GM21825 (cell line): ENCODE measurements at regions not wholly inside any gene's neighbourhood (a gene's known extent, or its start where the extent isn't known, plus 50 kb on each side); places are given as distances from the start of the nearest gene placed in this dataset.
"Not testable (repeated sequence)": the region's sequence is repeated elsewhere in the genome, so short reads cannot be mapped to it uniquely, and the experiment has no call there.

Experiments
- ATAC-seq: cut with Tn5 transposase; IDR thresholded peaks from one replicate; pipeline ENCODE4 v1.9.1; 2021; ENCODE audit warnings: mild to moderate bottlenecking, moderate library complexity; ENCODE audit not compliant: unreplicated experiment

DNA sequence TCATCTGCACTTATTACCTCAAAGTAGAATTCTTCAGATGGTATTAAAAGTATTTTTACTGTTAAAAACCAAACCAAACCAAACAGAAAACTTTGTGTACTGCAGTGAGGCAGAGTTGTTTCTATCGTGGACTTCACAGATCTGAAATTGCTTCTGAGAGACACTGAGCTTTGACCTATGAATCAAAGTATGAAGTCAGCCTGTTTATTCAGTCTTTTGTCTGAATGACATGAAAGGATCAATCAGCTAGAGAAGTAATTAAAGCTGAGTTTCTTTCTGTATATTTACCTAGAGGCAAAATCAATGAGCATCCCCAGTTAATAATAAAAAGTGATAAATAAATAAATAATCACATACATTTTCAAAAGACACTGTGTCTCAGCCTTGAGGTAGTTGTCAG is 2121.0 kb downstream of the PCDH7 start:
- no peak for ATAC-seq

DNA sequence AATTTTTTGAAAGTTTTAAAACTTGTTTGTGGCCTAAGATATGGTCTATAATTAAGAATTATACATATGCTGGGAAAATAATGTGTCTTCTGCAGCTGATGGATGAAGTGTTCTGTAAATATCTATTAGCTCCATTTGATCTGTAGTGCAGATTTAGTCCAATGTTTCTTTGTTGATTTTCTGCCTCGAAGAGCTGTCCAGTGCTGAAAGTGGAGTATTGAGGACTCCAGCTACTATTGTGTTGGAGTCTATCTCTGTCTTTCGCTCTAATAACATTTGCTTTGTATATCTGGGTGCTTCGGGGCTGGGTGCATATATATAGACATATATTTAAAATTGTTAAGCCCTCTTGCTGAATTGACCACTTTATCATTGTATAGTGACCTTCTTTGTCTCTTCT is 2127.3 kb downstream of the PCDH7 start:
- ATAC-seq, result no peak

- no peak for ATAC-seq
Measured at GRCh38 chr4:32855622-32856021, 2135.5 kb downstream of the PCDH7 start.

DNA sequence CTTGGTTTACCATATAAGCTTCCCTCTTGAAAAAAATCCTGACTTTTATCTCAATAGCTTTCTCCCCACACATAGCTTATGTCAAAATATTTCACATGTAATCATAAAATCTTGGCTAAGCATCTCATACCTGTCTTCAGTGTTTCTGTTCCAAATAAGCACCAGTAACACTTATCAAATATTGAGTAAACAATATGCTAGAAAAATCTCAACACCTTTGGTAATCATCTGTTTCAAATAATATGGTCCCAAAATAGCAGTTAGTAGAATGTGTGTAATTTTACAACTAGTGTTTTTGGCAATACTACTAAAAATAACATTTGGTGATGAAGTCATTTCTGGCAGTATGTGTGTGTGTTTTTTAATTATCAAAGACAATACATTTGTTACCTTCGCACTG is 2138.2 kb downstream of the PCDH7 start:
- no peak for ATAC-seq

DNA sequence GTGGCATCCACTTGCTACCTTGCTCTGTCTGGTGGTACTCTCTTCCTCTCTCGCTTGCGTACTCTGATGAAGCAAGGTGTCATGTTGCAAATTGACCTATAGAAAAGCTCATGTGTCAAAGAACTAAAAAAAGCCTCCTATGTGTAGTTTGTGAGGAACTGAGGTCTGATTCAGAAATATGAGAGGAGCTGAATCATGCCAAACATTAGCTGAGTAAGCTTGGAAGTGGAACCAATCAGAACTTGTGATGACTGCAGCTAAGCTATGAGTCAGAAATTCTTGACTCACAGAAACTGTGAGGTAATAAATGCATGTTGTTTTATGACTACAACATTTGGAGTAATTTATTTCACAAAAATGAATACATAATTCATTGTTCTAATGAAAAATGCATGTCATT is 2138.8 kb downstream of the PCDH7 start:
- no peak for ATAC-seq

GRCh38 chr4:32864713-32865351 is 2144.7 kb downstream of the PCDH7 start:
- no peak for ATAC-seq

- ATAC-seq, result no peak
Measured at GRCh38 chr4:32876546-32876945, 2156.4 kb downstream of the PCDH7 start.

DNA sequence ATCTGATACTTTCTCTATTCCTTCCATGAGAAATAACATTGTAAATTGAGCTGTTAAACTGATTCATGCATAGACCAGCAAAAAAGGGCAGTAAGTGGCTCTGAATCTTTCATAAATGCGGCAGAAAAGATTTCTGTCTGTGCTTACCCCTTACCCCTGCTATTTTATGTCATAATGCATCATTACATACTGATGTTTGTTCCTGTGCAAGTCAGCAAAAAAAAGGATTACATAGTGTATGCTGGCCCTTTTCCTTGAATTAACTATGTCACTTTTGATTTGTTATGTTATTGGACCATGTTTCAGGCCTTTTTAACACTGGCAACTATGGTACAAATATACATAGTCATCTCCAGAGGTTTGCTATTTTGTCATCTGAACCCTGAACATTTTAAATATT is 2159.7 kb downstream of the PCDH7 start:
- ATAC-seq, result no peak

DNA sequence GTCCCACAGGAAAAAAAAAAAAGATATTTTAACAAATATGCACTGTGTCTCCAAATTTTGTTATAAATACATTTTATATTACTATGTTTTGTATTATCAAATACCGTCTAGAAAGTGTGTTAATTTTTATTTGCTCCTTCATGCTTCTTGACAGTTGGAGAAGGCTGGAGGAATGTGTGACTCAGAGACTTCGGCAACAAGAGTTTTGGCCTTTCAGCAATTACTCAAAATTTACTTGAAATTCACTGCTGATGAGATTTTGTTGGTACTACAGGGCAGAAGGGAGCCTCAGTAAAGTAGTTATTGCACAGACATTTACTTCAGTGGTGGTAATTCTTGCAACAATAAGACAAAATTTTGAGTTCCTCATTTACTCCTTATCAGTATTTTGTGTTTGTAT is 2164.0 kb downstream of the PCDH7 start:
- no peak for ATAC-seq

GRCh38 chr4:32890398-32890797 is 2170.2 kb downstream of the PCDH7 start:
- ATAC-seq, result no peak

DNA sequence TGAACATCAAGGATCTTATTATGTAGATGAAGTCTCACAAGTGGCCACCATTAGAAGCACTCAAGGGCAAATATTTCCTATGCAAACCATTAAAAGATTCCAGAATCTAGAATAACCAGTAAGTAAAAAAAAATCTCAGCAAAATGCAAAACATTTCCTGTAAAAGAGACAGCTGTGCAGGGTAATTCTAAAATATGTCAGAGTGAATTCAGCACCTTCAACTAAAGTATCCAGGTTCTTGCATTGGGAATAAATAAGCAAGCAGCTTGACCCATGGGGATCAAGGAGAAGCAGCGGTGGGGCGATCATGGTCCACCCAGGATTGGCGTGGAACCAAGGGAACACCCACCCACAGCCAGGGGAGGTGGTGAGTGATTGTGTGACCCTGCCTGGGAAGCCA is 2188.9 kb downstream of the PCDH7 start:
- no peak for ATAC-seq

GRCh38 chr4:32909736-32910135 is 2189.6 kb downstream of the PCDH7 start:
- ATAC-seq, result no peak

DNA sequence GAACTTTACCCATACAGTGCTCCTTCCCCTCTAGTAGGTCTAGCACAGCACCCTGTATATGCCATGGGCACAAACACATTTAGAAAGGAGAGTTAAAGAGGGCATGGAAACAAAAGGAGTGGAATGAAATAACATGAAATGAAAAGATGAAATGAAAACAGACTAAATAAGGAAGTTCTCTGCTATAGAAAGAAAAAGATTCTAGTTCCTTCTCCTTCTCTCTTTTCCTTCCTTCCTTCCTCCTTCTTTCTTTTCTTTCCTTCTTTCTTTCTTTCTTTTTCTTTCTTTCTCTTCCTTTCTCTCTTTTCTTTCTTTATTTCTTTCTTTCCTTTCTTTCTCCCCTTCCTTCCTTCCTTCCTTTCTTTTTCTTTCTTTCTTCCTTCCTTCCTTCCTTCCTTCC is 2197.4 kb downstream of the PCDH7 start:
- ATAC-seq, result no peak

DNA sequence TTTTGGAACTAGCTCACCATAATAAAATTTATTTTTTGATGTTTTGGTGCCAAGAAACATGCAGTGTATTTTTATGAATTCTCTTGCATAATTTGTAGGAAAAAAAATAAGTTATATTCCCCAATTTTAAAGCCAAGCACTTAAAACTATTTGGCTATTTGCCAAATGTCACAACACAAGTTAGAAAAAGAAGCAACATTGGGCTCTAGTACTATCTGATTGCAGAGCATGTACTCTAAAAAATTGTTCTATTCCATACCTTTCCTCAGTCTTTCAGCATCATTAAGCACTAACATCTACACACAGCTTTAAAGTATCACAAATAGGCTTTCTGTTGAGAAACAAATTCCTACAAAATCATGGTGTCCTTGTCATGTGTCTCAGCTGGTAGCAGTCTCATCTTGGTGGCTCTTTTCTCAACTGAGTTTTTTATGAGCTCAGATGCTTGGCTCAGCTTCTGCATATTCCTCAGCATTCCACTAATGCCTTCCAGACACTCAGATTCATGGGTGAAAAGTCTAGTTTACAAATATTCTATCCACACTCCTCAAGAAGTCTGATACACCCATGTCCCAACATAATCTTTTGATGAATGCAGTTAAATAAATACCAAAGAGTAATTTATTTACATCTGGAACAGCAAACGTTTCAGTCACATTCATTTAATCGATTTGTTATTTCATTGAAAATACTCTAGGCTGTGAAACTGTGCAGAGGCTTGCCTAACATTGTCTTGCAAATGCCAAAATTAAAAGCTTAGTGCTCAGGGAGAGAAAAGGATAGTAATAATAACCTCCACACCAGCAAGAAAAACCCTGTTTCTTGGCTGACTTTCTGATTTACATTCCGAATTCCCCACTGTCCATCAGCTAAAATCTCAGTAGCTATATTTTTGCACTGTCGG is 2209.9 kb downstream of the PCDH7 start:
- ATAC-seq, result no peak

GRCh38 chr4:32930700-32931099 is 2210.5 kb downstream of the PCDH7 start:
- ATAC-seq, result no peak

DNA sequence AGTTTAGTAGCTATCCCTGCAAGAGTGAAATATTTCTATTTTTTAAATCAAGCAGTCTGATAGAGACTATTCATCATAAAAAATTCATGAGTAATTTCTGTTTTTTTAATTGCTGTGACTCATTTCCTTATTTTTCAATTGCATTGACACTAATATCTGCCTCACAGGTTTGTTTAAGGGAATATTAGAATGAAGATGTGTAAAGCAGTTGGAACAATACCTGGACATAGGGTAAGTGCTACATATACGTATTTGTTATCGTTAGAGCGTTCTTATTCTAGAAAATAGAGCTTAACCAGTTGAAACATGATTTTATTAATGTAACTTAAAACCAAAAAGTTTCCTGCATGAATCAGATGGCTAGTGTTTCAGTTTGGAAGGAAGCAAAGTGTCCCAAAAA is 2211.3 kb downstream of the PCDH7 start:
- no peak for ATAC-seq

- ATAC-seq, result no peak
Measured at GRCh38 chr4:32932156-32932555, 2212.0 kb downstream of the PCDH7 start.

DNA sequence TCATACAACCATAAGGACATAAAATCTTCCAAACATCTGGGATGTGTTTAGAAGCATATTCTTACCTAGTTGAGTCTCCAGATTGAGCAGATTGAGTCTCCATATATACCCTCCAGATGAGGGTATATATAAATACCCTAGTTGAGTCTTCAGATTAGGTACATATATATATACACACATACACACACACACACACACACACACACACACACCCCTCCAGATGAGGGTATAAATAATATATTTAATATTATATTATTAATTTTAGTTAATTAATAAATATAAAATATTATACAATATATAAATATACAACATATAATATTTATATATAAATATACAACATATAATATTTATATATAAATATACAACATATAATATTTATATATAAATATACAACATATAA is 2219.1 kb downstream of the PCDH7 start:
- not testable (repeated sequence) for ATAC-seq

DNA sequence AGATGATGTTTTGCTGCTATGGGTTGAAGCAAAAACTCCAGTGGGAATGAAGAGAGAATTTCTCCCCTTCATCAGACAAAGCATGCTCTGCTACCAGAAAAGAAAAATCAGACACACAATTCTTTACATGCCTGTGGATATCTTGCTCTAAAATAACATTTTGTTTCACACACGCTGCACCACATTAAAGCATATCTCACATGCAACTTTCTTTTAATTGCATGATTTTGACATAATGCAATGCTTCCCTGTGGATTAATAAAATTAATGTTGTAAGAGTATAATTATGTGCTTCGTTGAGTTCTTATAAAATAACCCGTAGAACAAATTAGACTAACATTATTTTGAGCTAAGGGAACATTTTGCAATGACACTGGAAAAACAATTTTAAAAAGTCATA is 2230.7 kb downstream of the PCDH7 start:
- no peak for ATAC-seq

GRCh38 chr4:32958586-32958985 is 2238.4 kb downstream of the PCDH7 start:
- no peak for ATAC-seq

DNA sequence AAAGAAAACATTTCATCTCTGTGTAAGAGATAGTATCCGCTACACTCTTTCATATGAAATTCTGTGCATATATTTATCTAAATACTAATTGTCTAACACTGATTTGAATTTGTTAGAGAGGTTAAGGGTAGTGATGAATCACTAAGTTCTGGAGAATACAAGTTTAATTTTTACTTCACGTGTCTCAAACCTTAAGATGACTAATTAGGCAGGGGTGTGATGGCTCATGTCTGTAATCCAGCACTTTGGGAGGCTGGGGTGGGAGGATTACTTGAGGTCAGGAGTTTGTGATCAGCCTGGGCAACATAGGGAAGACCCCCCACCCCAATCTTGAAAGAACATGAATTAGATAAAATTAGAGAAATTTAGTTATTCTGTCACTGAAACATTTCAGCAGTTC is 2241.9 kb downstream of the PCDH7 start:
- ATAC-seq, result no peak

DNA sequence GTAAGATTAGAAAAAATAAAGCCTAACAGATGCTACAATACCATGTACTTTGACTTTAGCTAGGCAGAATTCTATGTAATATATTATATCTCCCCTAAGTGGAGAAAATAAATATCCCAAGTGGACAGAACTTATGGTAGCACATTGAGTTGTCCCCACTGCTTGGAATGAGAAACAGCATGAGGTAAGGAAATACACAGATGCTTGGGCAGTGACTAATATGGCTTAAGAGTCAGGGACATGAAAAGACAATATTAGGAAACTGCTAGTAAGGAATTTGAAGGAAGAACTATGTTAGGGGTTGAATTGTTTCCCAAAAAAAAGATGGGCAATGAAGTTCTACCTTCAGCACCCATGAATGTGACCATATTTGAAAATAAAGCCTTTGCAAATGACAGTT is 2265.1 kb downstream of the PCDH7 start:
- no peak for ATAC-seq
